Thyroid gland (tissue), 4 donors: ENCODE measurements at regions not wholly inside any gene's neighbourhood (a gene's known extent, or its start where the extent isn't known, plus 50 kb on each side); places are given as distances from the start of the nearest gene placed in this dataset.

ENCODE experiments used
- CTCF ChIP-seq, 6 experiments: fragments of 200-600 bp in 3 of 6; fragments of 450-650 bp in 3 of 6; sonication (generic) in 3 of 6; IDR thresholded peaks; one replicate each; pipeline ENCODE4 v1.5.1; 2016 to 2019; ENCODE audit warnings: antibody characterized with exemption in 6 of 6, mild to moderate bottlenecking in 2 of 6, inconsistent platforms in 1 of 6, moderate library complexity in 1 of 6
- POLR2A ChIP-seq, 2 donors: fragments of 450-650 bp; IDR thresholded peaks; one replicate each; pipeline ENCODE4 v1.6.1; 2017; ENCODE audit warnings: antibody characterized with exemption in 2 of 2, mild to moderate bottlenecking in 2 of 2, moderate library complexity in 1 of 2

GRCh38 chr16:48734220-48734619 is 124.2 kb upstream of the N4BP1 start:
- no peak for TF ChIP-seq POLR2A (IDR thresholded peaks at IDR 0.05)
- no peak for TF ChIP-seq CTCF (IDR thresholded peaks at IDR 0.05)
